ENCODE measurements at regions not wholly inside any gene's neighbourhood (a gene's known extent, or its start where the extent isn't known, plus 50 kb on each side); places are given as distances from the start of the nearest gene placed in this dataset.

DNA sequence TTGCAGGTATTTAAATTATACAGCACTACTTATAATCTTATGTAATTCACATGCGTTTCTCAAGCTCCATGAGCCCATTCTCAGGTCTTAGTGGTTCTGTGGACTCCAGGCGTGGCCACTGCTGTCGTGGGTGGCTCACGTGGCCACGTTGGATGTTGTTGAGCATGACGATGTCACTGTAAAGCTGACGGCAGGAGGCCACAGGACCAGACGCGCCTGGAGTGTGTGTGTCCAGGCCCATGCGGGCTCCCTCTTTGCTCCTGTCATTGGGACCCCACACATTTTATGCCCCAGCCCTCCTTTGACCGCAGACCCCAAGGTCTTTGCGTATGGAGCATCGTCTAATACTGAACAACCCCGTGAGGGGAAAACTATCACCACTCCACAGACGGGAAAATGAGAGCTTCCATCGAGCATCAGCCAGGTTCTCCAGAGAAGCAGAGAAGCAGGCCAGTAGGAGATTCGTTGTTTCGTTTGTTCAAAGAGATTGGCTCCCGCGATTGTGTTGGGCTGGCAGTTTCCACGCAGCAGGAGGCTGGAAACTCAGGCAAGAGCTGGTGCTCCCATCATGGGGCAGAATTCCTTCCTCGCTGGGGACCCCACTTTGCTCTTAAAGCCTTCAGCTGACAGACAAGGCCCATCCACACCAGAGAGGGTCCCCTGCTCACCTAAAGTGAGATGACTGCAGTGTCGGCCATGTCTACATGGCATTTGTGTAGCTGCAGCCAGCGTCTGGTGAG lies 129.3 kb upstream of the SPACA7 start:
- no peak for DNase-seq (ENCODE audit: low spot score)

DNA sequence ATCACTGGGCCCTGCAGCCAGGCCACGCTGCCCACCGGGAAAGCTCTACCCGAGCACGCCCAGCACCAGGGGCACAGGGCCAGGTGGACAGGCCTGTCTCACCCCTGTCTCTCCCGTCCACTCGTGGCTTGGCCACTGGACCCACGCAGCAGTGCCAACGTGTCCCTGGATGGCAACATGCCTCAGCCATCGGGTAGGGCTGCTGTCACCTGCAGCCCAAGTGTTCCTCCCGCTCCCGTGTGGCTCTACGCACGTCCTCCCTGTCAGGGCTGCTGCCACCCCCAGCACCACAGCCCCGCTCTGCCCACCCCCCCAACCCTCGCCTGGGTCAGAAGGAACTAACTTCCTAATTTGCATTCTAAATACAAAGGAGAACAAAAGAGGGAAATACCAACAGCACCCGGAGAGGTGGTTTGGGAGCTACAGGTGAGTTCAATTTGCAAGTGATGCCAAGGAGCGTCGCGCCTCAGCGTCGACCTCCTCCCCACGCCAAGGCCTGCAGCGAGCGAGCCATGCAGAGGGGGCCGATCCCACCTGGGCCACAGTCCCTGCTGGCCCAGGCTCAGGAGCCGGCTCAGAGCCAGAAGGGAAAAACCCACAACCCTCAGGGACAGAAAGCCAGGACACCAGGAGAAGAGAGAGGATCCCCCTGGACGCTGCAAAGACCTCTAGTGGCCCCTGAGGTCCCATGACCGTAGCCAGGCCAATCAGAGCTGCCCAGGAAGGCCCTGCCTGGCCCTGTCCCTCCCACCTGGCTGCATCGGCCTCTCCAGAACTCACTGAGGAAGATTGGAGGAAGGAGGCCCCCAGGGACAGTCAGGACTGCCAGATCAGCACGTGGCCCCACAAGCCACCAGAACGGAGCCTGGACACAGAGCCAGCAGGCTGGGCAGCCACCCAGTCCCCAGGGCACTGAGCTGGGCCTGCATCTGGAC lies 128.4 kb upstream of the SPACA7 start:
- no peak for DNase-seq (ENCODE audit: low spot score)

DNA sequence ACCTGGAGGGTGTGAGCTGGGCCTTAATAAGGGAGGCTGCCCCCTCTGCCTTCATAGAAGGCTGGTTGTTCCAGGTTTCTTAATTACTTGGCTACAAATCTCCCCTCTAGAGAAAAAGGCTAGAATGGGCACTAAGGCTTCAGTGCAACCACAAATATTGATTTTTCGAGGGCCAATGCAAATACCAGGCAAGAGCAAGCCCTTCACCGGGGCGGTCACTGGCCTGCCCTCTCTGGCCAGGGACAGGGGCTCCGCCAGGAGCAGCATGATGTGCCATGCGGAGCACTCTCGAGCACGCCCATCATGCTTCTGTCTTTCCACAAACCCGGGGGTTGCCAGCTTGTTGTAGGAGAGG lies 127.8 kb upstream of the SPACA7 start:
- DNase-seq (ENCODE audit: low spot score) = no peak

DNA sequence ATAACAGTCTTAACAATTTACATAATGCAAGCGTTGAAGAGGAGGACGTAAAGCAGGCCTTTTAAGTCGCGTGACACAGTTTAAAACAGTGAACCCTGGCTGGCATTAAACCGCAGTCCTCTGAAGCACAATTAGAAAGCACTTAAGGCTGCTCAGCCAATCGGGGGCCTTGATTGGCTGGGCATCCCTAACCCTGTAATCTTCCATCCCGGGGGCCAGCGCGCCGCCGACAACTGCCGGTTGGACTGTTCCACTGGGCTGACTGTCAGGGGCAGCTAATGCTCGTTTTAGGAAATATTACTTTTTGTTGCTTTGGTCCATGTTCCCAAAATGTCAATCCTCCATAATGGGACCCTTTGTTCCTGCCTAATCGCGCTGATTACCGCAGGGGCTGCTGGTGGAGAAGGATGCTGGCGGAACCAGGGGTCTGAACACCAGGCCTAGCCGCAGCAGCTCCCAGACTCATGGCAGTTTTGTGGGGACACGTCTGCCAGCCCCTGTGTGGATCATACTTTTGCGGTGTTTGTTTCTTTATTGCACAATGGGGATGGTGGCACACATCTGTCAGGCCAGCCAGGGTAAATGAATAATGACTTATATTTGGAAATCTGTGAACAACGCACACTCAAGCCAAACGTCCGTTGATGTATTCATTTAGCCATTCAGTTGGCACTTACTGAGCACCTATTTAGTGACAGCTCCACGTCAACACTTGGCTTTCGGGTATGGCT lies 127.1 kb upstream of the SPACA7 start:
- DNase-seq (ENCODE audit: low spot score) = no peak

DNA sequence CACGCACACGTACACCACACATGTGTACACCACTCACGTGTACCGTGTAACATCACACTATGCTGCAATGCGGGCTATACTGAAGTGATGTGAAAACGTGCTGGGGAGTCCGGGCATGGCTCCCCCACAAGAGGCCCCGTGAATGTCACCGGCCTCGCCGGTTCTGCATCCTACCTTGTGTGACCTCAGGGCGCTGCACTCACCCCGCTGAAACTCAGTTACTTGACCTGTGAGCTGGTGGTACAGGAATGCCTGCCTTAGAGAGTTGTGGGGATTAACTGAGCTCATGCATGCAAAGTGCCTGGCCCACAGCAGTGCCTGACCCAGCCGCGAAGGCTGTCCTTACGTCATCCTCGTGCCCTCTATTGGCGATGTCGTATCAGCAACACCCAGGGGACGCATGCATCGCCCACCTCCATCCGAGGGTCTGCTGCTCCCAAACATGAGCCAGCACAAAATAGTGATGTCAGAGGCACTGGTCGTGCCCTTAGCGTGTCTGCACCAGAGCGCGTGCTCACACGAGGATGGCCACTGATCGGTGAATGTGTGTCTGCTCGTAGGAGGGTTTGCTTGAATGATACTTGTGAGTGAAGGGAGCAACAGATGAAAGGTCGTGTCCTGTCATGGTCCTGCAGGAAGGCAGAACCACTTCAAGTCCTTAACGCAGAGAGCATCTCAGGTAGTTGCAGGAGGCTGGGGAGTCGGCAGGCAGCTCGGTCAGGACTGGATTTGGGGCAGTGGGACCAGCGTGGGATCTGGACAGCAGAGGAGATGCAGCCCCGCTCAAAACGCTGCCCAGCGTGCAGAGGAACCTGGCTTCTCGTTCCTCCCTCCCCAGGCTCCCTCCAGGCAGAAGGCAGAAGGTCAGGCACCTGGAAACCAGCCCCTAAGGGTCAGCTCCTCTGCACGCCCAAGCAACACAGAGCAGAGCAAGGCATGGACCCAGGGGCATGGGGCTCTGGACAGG lies 126.2 kb upstream of the SPACA7 start:
- DNase-seq (ENCODE audit: low spot score) = no peak

DNA sequence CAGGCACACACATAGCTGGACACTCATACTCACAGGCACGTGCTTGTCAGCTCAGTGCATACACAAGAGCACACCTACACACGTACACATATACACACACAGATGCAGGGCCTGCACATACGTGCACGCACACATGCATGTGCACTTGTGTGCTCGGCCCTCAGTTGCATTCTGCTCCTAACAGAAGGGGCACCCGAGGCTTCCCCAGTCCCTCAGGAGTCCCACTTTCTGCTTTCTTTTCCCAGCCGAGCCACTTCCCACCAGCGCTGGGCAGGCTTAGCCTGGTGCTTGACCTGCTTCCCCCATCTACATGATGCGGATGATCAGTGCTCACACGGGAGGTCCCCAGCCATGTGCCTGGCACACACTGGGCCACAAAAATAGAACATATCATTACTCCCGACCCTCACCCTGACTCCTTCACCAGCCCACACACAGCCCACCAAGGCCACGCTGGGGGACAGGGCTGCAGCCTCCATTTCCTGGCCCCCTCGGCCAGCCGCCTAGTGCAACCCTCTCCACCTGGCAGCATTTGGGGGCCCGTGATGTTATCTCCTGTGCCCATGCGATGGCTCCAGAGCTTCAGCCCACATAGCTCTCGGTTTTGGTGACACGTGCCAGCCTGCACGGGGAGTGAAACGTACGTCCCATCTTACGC lies 125.2 kb upstream of the SPACA7 start:
- DNase-seq (ENCODE audit: low spot score) = no peak

DNA sequence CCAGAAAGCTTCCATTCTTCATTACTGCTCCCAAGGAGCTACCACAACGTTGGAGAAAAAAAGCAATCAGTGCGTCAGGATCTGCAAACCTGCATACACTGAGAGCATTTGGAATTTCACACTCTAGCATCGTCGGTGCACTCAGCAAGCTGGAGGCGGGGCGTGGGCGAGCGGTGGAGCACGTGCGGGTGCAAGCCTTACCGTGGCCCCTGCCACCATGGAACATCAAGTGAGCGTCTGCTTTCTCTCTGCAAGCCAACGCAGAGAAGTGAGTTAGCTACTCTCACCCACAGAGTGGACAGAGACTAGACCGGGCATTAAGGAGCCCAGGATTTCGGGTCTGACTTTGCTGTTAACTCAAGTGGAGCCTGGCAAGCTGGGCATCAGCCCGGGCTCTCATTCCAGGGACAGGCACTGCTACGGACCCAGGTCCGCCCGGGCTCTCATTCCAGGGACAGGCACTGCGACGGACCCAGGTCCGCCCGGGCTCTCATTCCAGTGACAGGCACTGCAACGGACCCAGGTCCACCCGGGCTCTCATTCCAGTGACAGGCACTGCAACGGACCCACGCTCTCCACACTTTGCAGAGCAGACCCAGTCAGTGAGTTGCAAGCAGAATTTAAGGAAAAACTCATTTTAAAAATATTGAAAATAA lies 124.1 kb upstream of the SPACA7 start:
- DNase-seq (ENCODE audit: low spot score) = no peak

GRCh38 chr13:112252804-112253590 lies 123.2 kb upstream of the SPACA7 start:
- no peak for DNase-seq (ENCODE audit: low spot score)

- DNase-seq (ENCODE audit: low spot score) = no peak
Observed at GRCh38 chr13:112253631-112254030, 122.5 kb upstream of the SPACA7 start.

DNA sequence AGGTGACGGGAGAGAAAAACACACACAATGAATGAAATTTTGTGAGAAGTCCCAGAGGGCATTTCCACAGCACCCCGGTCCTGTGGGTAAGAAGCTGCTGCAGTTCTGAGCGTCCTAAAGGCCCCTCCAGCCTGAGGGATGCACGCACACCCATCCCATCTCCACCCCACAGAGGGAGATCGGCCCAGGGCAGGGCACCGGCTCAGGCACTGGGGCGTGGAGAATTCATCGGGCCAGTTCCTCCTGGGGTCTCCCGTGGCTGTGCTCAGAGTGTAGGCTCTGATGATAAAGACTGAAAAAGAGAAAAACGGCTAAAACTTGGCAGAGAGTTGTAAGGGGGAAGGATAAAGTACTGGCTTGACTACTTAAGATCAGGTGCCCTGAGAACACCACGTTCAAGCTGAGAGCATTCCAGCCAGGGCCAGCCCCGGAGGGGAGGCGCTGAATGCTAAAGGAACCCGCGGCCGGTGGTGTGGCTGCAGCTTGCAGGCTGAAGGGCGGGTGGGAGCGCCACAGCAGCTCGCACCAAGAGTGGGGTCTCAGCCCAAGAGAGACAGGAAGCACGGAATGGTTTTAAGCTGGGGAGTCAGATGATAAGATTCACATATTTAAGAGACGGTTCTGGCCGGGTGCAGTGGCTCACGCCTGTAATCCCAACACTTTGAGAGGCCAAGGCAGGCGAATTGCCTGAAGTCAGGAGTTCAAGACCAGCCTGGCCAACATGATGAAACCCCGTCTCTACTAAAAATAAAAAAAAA lies 121.9 kb upstream of the SPACA7 start:
- no peak for DNase-seq (ENCODE audit: low spot score)

- no peak for DNase-seq (ENCODE audit: low spot score)
Observed at GRCh38 chr13:112254900-112255299, 121.3 kb upstream of the SPACA7 start.

DNA sequence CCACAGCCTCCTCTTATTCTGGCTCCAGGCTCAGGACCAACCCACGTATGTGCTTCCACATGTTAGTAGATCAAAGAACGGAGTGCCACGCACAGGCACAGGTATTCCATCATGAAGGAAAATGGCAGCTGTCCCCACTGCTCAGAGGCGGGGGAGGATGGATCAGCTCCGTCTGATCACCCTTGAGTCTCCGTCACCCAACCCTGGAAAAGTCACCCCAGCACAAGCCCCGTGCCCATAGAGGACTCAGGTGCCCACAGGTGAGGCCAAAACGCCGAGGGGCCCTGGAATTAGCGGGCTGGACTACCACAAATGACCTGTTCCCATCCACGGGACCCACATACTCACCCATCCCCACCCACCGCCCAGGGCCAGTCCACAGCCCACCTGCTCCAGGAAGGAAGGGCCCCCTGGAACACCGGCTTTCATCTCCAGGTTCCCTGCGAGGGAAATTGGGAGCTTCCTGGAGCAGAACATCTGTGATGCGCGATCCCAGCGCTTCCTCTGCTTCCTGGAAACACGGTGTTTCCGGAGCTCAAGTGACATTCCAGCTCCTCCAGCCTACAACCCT lies 120.5 kb upstream of the SPACA7 start:
- DNase-seq (ENCODE audit: low spot score) = no peak

DNA sequence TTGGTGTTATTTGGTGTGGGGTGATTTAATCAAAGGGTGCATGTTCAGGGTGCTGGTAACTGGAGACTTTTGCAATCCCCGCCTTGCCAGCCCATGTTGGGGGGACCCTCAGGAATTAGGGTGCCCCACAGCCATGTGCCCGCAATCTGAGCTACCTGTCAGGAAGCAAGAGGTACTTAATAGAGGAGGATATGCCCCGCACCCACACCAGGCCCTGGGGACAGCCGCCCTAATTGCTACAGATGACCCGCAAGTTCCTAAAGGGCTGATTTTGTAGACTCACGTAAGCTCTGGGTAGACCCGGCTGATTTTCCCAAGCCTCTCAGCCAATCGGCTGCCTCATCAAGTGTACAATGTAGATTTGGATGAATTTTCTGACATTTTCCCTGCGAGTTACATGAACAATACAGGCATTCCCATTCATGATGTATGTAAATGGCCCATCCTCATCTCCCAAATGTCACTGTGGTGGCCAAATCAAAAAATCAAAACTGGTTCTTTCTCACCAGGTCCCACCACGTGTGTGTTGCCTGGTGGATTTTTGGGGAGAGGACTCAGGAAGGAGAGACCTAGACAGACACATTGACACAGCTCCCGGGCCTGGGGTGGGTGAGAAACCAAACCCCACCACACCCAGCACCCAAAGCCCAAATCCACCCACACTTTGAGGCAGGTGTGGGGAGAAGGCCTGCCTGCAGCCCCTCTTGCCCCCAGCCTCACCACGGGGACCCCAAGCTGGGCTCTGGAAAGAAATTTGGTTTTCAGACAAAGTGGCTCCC lies 119.2 kb upstream of the SPACA7 start:
- no peak for DNase-seq (ENCODE audit: low spot score)

- DNase-seq (ENCODE audit: low spot score) = no peak
Observed at GRCh38 chr13:112259511-112259910, 116.6 kb upstream of the SPACA7 start.

DNA sequence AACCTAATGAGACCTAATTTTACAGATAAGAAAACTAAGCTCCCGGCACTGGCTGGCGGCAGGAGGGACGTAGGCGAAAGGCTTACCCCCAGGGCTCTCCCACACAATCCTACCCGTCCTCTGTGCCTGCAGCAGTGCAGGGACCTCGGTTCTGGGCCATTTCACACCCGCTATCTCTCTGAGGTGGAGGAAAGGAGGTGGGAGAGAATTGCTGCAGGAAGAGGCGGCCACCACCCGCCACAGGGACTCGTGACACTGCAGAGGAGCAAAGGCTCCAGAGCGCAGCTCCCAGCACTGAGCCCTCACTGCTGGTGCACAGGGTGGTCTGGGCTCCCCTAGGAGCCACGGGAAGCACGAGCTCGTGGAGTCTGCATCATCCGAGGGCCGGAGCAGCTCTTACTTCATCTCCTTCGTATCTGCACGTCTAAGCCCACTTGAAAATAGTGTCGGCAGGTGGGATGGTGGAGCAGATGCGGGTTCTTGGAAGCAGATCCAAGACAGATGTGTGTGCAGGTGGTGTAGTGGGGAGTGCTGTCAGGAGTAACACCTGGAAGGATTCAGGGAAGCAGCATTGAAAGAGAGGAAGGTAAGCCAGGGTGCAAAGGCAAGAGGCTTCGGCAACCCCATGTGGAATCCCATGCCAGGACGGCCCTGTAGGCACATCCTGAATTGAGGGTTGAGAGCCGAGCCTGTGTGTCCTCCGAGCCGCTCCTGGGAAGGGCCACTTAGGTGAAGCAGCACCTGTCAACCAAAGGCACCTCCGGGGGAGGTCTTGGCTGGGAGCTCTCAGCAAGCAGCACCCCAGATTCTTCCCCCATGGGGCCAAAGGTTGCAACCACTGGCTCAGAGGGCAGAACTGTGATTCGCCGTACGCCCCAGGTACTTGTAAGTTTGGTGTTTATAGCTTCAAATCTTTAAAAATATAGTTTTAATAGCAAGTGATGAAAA lies 115.8 kb upstream of the SPACA7 start:
- no peak for DNase-seq (ENCODE audit: low spot score)

GRCh38 chr13:112261924-112262323 lies 114.2 kb upstream of the SPACA7 start:
- DNase-seq (ENCODE audit: low spot score) = no peak

DNA sequence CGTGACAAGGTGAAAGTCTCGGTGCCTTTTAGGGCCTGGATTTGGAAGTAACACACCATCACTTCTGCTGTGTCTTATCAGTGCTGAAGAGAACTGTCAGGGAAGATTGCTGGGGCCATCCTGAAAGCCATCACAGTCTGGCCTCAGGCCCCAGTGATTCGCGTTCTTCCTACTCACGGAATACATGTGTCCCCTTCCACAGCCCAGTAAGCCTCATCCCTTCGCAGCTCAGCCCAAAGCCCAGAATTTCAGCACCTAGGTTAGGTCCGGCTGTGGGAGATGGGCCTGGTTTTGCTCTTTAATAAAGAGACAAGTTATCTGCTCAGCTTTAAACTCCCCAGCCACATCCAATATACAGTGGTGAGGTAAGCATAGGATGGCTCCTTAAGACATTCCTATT lies 113.0 kb upstream of the SPACA7 start:
- no peak for DNase-seq (ENCODE audit: low spot score)

All from COLO829 (cell line).